Esophagus squamous epithelium (tissue), 5 donors: ENCODE measurements at regions not wholly inside any gene's neighbourhood (a gene's known extent, or its start where the extent isn't known, plus 50 kb on each side); places are given as distances from the start of the nearest gene placed in this dataset.

Experiments
- DNase-seq: peaks from one replicate; lab custom pipeline; 2025; lab: John Stamatoyannopoulos, UW
- H3K27ac ChIP-seq, 4 donors: fragments of 200-600 bp; sonication (generic); one replicate each; pipeline ENCODE4 v1.5.1; 2016 to 2019; ENCODE audit warnings: mild to moderate bottlenecking in 1 of 4
- H3K27me3 ChIP-seq, 4 donors: fragments of 200-600 bp; sonication (generic); 1 replicate in 3 of 4; 2 replicates in 1 of 4; pipeline versions ENCODE4 v1.5.1 to v1.6.0; 2017 to 2021; ENCODE audit warnings: antibody characterized with exemption in 1 of 4
- H3K36me3 ChIP-seq, 3 donors: fragments of 200-600 bp; sonication (generic); one replicate each; pipeline ENCODE4 v1.5.1; 2016 to 2019
- H3K4me1 ChIP-seq, 3 donors: fragments of 200-600 bp; sonication (generic); one replicate each; pipeline ENCODE4 v1.5.1; 2017 to 2019
- H3K4me3 ChIP-seq, 4 donors: fragments of 200-600 bp; sonication (generic); 1 replicate in 3 of 4; 2 replicates in 1 of 4; pipeline ENCODE4 v1.5.1; 2016 to 2019; ENCODE audit warnings: mild to moderate bottlenecking in 2 of 4, moderate library complexity in 1 of 4
- H3K9me3 ChIP-seq, 3 donors: fragments of 200-600 bp; sonication (generic); one replicate each; pipeline ENCODE4 v1.5.1; 2016 to 2019
- CTCF ChIP-seq, 6 experiments: fragments of 450-650 bp in 4 of 6; fragments of 200-600 bp in 2 of 6; sonication (generic) in 2 of 6; IDR thresholded peaks; one replicate each; pipeline ENCODE4 v1.5.1; 2016 to 2019; ENCODE audit warnings: antibody characterized with exemption in 6 of 6, mild to moderate bottlenecking in 4 of 6, moderate library complexity in 4 of 6
- POLR2A ChIP-seq, 4 donors: fragments of 450-650 bp; IDR thresholded peaks; one replicate each; pipeline ENCODE4 v1.6.1; 2017; ENCODE audit warnings: antibody characterized with exemption in 4 of 4, mild to moderate bottlenecking in 4 of 4, moderate library complexity in 3 of 4
- WGBS, 2 donors: methylation state at CpG; one replicate each; pipeline ENCODE4 v1.1.5; 2018; 5-methylcytosine and 5-hydroxymethylcytosine counted together
- intact Hi-C: fragments of 100-400 bp; cut with DNase I; formaldehyde crosslinking; loops from one replicate; pipeline ENCODE4 v1.15.0; 2022
- donor health status: DM: yes; HTN: yes; CAD: no.

DNA sequence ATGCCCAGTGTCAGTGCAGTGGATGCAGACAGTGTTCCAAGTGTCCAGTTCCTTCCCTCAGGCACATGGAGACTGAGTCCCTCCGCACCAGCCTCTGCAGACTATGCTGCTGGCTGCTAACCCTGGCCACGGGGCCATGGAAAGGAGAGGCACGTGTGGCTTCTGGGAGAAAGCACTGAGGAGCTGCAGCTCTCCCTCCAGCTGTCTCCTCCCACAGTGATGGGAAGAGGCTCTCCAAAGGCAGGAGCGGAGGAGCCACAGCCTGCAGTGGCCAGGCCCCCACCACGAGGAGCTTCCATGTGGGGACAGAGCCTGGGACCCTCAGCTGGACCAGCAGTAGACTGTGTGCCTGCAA, 141.1 kb downstream of the NDUFA10 start:
- intact Hi-C loops = no loop called here
- Histone ChIP-seq H3K9me3 (peaks cover 0 to 26% (median 23%) of the 10 kb centered on the region in 3 donors), H3K4me3 (no peak overlapping the region), H3K4me1 (peaks cover 4 to 22% (median 8%) of the 10 kb centered on the region in 3 donors), H3K36me3 (no peaks in the 10 kb centered on the region), H3K27ac (no peak overlapping the region), H3K27me3 (peaks cover 0 to 10% (median 0%) of the 10 kb centered on the region in 4 donors)
- TF ChIP-seq POLR2A (IDR thresholded peaks at IDR 0.05) = no peak
- WGBS, 2 donors = 90 to 96% methylated on average over 2 to 3 of the region's 5 CpGs
- DNase-seq = no peak

DNA sequence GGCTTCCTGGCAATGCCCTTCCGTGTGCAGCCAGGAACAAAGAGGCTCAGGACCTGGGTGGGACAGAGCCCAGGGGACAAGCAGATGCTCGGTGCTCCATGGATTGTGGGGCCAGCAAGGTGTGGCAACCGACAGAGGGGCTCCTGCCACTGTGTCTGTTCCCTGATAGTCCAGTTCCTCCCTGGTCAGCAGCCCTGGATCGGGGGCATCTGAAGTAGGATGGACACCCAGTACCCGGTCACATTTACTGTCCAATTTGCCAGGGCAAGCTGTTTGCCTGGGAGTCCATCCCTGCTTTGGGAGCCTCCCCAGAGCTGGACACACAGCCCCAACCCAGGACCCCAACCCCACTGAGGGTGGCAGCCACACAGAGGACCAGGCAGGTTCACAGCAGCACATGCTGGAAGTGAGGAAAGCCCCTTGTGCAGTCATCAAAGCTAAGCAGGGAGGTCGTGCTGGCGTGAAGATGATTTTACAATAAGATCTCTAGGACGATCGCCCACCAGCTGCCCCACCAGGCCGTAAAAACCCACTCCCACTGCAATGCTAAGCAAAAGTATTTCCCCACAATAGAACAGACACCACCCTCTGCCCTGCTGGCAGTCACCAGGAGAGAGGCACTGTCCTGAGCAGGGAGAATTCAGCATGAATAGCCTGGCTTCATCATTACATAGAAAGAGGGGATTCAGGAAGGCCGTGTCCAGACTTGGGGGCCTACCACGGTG, 141.7 kb downstream of the NDUFA10 start:
- Histone ChIP-seq H3K27me3 (peaks cover 0 to 10% (median 0%) of the 10 kb centered on the region in 4 donors), H3K4me1 (peaks cover 4 to 22% (median 8%) of the 10 kb centered on the region in 3 donors), H3K4me3 (no peak overlapping the region), H3K9me3 (peaks cover 0 to 26% (median 23%) of the 10 kb centered on the region in 3 donors), H3K27ac (no peak overlapping the region), H3K36me3 (no peaks in the 10 kb centered on the region)
- 44 to 68% methylated on average over 2 to 7 of the region's 12 CpGs for WGBS, 2 donors
- TF ChIP-seq POLR2A (IDR thresholded peaks at IDR 0.05) = no peak
- TF ChIP-seq CTCF (IDR thresholded peaks at IDR 0.05) = no peak
- intact Hi-C loops = no loop called here
- DNase-seq = no peak

DNA sequence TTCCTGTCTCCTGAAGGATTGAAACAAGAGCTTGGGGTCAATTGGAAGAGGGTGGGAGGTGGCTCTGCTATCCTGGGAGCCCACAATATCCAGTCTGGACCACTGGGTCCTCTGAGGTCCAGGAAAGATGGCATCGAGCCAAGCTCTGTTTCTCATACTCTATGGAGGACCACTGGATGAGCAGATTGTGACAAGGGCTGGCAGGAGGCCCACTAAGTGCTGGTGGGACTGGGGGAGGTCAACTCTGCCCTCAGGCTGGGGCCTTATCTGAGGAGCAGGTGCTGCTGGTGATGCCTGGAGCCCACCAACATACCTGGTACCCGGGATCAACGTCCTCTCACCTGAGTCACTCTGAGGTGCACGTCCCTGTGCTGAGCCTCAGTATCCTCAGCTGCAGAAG, 142.4 kb downstream of the NDUFA10 start:
- peaks cover 0 to 10% (median 0%) of the 10 kb centered on the region in 4 donors for H3K27me3 ChIP-seq
- 89% methylated on average over 3 of the region's 4 CpGs; no CpG with 5 or more reads in 1 of the 2 donors for WGBS, 2 donors
- no peak for TF ChIP-seq POLR2A (IDR thresholded peaks at IDR 0.05)
- TF ChIP-seq CTCF (IDR thresholded peaks at IDR 0.05) = no peak
- intact Hi-C loops = no loop called here
- DNase-seq = no peak
- H3K4me1 ChIP-seq = peaks cover 4 to 18% (median 6%) of the 10 kb centered on the region in 3 donors
- no peaks in the 10 kb centered on the region for H3K36me3 ChIP-seq
- no peak overlapping the region for H3K27ac ChIP-seq
- H3K9me3 ChIP-seq = peaks cover 0 to 26% (median 23%) of the 10 kb centered on the region in 3 donors
- H3K4me3 ChIP-seq = no peak overlapping the region

DNA sequence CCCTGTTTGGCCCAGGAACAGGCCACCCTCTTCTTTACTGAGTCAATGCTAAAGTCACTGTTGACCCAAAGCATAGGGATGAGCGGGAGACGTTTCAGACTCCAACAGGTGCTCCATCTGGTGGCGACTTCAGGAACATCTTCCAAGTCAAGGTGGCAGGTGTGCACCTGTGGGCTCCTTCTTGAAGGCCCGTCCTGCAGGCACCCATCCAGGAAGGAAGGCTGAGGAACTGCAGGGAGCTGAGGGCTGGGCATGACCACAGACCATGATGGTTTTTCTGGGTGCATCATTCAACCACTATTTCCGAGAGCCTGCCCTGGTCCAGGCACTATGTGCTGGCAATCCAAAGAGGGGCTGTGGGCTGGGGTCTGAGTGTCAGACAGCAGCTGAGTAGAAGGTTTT, 142.8 kb downstream of the NDUFA10 start:
- peak overlapping the region in 2 of 4 donors; percentile 51 to 61 for H3K27ac ChIP-seq
- DNase-seq = peak; percentile 13

GRCh38 chr2:239881561-239882320, 143.4 kb downstream of the NDUFA10 start:
- peaks cover 0 to 26% (median 23%) of the 10 kb centered on the region in 3 donors for H3K9me3 ChIP-seq
- H3K4me3 ChIP-seq = no peak overlapping the region
- no peak for DNase-seq
- H3K4me1 ChIP-seq = peaks cover 4 to 18% (median 6%) of the 10 kb centered on the region in 3 donors
- H3K27me3 ChIP-seq = peaks cover 0 to 10% (median 0%) of the 10 kb centered on the region in 4 donors
- no peak for TF ChIP-seq POLR2A (IDR thresholded peaks at IDR 0.05)
- no peak for TF ChIP-seq CTCF (IDR thresholded peaks at IDR 0.05)
- intact Hi-C loops = no loop called here
- H3K27ac ChIP-seq = peak overlapping the region in 3 of 4 donors; percentile 2 to 61 (median 51)
- no peaks in the 10 kb centered on the region for H3K36me3 ChIP-seq
- 27 to 46% methylated on average over 10 to 12 of the region's 17 CpGs for WGBS, 2 donors

More for the DNA sequence above, 142.8 kb downstream of the NDUFA10 start:
- H3K4me3 ChIP-seq = no peak overlapping the region
- TF ChIP-seq CTCF (IDR thresholded peaks at IDR 0.05) = peak; percentile 60 to 79 (median 68)
- TF ChIP-seq POLR2A (IDR thresholded peaks at IDR 0.05) = no peak
- peaks cover 4 to 18% (median 6%) of the 10 kb centered on the region in 3 donors for H3K4me1 ChIP-seq
- peaks cover 0 to 26% (median 23%) of the 10 kb centered on the region in 3 donors for H3K9me3 ChIP-seq
- WGBS, 2 donors = 0 to 57% methylated on average over 1 of the region's 5 CpGs
- peaks cover 0 to 10% (median 0%) of the 10 kb centered on the region in 4 donors for H3K27me3 ChIP-seq
- intact Hi-C loops = no loop called here
- H3K36me3 ChIP-seq = no peaks in the 10 kb centered on the region
